CD14-positive monocyte (primary cell): ENCODE measurements at regions not wholly inside any gene's neighbourhood (a gene's known extent, or its start where the extent isn't known, plus 50 kb on each side); places are given as distances from the start of the nearest gene placed in this dataset.

Source experiments
- DNase-seq, 3 donors: peaks; one replicate each; pipeline ENCODE4 v3.0.0-alpha.2; 2011 to 2022
- H2AFZ ChIP-seq: 2 replicates; pipeline ENCODE4 v1.6.0; 2012; ENCODE audit warnings: mild to moderate bottlenecking, low read depth, low read length, inconsistent platforms; ENCODE audit not compliant: insufficient read depth, poor library complexity, severe bottlenecking
- H3K27ac ChIP-seq, 2 donors: 1 replicate in 1 of 2; 2 replicates in 1 of 2; pipeline ENCODE4 v1.5.1; 2012 to 2013; ENCODE audit warnings: low read length in 2 of 2, control low read depth in 1 of 2, inconsistent platforms in 1 of 2, low read depth in 1 of 2, mild to moderate bottlenecking in 1 of 2
- H3K27me3 ChIP-seq, 2 donors: one replicate each; pipeline versions ENCODE4 v1.6.0 to v1.6.1; 2011 to 2013; ENCODE audit warnings: low read length in 2 of 2; ENCODE audit not compliant: control insufficient read depth in 2 of 2, insufficient read depth in 2 of 2
- H3K36me3 ChIP-seq, 2 donors: replicated peaks in 1 of 2; 1 replicate in 1 of 2; 2 replicates in 1 of 2; pipeline versions ENCODE4 v1.5.1 to v1.6.1; 2012 to 2013; ENCODE audit warnings: low read length in 2 of 2, control low read depth in 1 of 2, inconsistent platforms in 1 of 2, mild to moderate bottlenecking in 1 of 2; ENCODE audit not compliant: insufficient read depth in 2 of 2, control insufficient read depth in 1 of 2
- H3K4me1 ChIP-seq, 2 donors: 1 replicate in 1 of 2; 2 replicates in 1 of 2; pipeline versions ENCODE4 v1.5.1 to v1.6.1; 2012 to 2013; ENCODE audit warnings: low read length in 2 of 2, control low read depth in 1 of 2, inconsistent platforms in 1 of 2, mild to moderate bottlenecking in 1 of 2, moderate library complexity in 1 of 2; ENCODE audit not compliant: insufficient read depth in 2 of 2, control insufficient read depth in 1 of 2
- H3K4me2 ChIP-seq: replicated peaks from 2 replicates; pipeline ENCODE3; 2012; ENCODE audit warnings: low read length, moderate library complexity, mild to moderate bottlenecking; ENCODE audit not compliant: poor library complexity, severe bottlenecking; ENCODE audit errors: extremely low read depth
- H3K4me3 ChIP-seq, 3 experiments: fragments of 200-600 bp in 1 of 3; sonication (generic) in 1 of 3; replicated peaks in 1 of 3; 1 replicate in 2 of 3; 2 replicates in 1 of 3; pipeline ENCODE4 v1.5.1; 2011 to 2013; ENCODE audit warnings: low read length in 3 of 3, mild to moderate bottlenecking in 3 of 3, control low read depth in 2 of 3, low read depth in 2 of 3, inconsistent platforms in 1 of 3, moderate library complexity in 1 of 3
- H3K79me2 ChIP-seq: 2 replicates; pipeline ENCODE4 v1.6.0; 2012; ENCODE audit warnings: mild to moderate bottlenecking, control low read depth, inconsistent platforms, low read length, moderate library complexity; ENCODE audit not compliant: insufficient read depth
- H3K9ac ChIP-seq: 2 replicates; pipeline ENCODE4 v1.6.0; 2017; ENCODE audit warnings: low read length, mild to moderate bottlenecking; ENCODE audit not compliant: insufficient read depth, poor library complexity, severe bottlenecking
- H3K9me3 ChIP-seq, 2 donors: replicated peaks in 1 of 2; 1 replicate in 1 of 2; 2 replicates in 1 of 2; pipeline versions ENCODE4 v1.5.1 to v1.6.1; 2012 to 2013; ENCODE audit warnings: low read length in 2 of 2, control low read depth in 1 of 2; ENCODE audit not compliant: control insufficient read depth in 1 of 2, insufficient read depth in 1 of 2
- H4K20me1 ChIP-seq: 2 replicates; pipeline ENCODE4 v1.6.0; 2012; ENCODE audit warnings: mild to moderate bottlenecking, low read length, control low read depth, moderate library complexity; ENCODE audit not compliant: insufficient read depth
- H3K27ac Mint-ChIP-seq, 7 donors: one replicate each; pipeline ENCODE4 v1.8.0; 2020; ENCODE audit warnings: mild to moderate bottlenecking in 7 of 7, mixed read lengths in 7 of 7, moderate library complexity in 6 of 7, inconsistent platforms in 2 of 7
- H3K27me3 Mint-ChIP-seq, 3 donors: one replicate each; pipeline ENCODE4 v1.8.0; 2021 to 2022; ENCODE audit warnings: low read depth in 3 of 3, mild to moderate bottlenecking in 3 of 3, mixed read lengths in 3 of 3, moderate library complexity in 3 of 3, inconsistent platforms in 1 of 3
- H3K36me3 Mint-ChIP-seq, 2 donors: one replicate each; pipeline ENCODE4 v1.8.0; 2020; ENCODE audit warnings: mixed read lengths in 2 of 2, inconsistent platforms in 1 of 2, mild to moderate bottlenecking in 1 of 2
- H3K4me1 Mint-ChIP-seq: one replicate; pipeline ENCODE4 v1.8.0; 2020; ENCODE audit warnings: mild to moderate bottlenecking, mixed read lengths
- H3K4me3 Mint-ChIP-seq, 2 donors: one replicate each; pipeline ENCODE4 v1.8.0; 2020; ENCODE audit warnings: mild to moderate bottlenecking in 2 of 2, mixed read lengths in 2 of 2, moderate library complexity in 1 of 2
- H3K9me3 Mint-ChIP-seq, 7 donors: one replicate each; pipeline ENCODE4 v1.8.0; 2020 to 2022; ENCODE audit warnings: mixed read lengths in 7 of 7, mild to moderate bottlenecking in 6 of 7, moderate library complexity in 6 of 7, inconsistent platforms in 2 of 7
- WGBS: methylation state at CpG from one replicate; pipeline ENCODE4 v1.1.5; 2013; ENCODE audit warnings: missing lambda C conversion rate; ENCODE audit not compliant: insufficient coverage; 5-methylcytosine and 5-hydroxymethylcytosine counted together
- intact Hi-C, 2 donors: fragments of 100-400 bp; cut with micrococcal nuclease; formaldehyde crosslinking; loops; one replicate each; pipeline versions ENCODE4 v1.15.0 to v1.15.1; 2023
- TF ChIP-seq, protein P1 (sequence below): fragments of 200-600 bp; IDR thresholded peaks from one replicate; pipeline ENCODE4 v1.8.0; 2022; ENCODE audit warnings: antibody characterized with exemption, mild to moderate bottlenecking

- Mint-ChIP-seq H3K27ac (no peak overlapping the region), H3K36me3 (no peaks in the 10 kb centered on the region), H3K4me3 (no peak overlapping the region), H3K4me1 (peaks cover 37% of the 10 kb centered on the region), H3K27me3 (peaks cover 0 to 1% (median 0%) of the 10 kb centered on the region in 3 donors), H3K9me3 (peaks cover 0 to 5% (median 1%) of the 10 kb centered on the region in 7 donors)
- Histone ChIP-seq H3K9me3 (peaks cover 0 to 2% of the 10 kb centered on the region in 2 donors), H3K36me3 (no peaks in the 10 kb centered on the region), H3K79me2 (no peaks in the 10 kb centered on the region), H4K20me1 (no peaks in the 10 kb centered on the region), H3K4me1 (peaks cover 29 to 35% of the 10 kb centered on the region in 2 donors), H3K27ac (no peak overlapping the region), H3K4me3 (no peak overlapping the region), H3K9ac (no peak overlapping the region), H3K27me3 (no peaks in the 10 kb centered on the region), H3K4me2 (no peak overlapping the region), H2AFZ (peak overlapping the region; percentile 6)
- DNase-seq = no peak
- TF ChIP-seq, protein P1, sequence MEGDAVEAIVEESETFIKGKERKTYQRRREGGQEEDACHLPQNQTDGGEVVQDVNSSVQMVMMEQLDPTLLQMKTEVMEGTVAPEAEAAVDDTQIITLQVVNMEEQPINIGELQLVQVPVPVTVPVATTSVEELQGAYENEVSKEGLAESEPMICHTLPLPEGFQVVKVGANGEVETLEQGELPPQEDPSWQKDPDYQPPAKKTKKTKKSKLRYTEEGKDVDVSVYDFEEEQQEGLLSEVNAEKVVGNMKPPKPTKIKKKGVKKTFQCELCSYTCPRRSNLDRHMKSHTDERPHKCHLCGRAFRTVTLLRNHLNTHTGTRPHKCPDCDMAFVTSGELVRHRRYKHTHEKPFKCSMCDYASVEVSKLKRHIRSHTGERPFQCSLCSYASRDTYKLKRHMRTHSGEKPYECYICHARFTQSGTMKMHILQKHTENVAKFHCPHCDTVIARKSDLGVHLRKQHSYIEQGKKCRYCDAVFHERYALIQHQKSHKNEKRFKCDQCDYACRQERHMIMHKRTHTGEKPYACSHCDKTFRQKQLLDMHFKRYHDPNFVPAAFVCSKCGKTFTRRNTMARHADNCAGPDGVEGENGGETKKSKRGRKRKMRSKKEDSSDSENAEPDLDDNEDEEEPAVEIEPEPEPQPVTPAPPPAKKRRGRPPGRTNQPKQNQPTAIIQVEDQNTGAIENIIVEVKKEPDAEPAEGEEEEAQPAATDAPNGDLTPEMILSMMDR = no peak
- intact Hi-C loops = loop anchor here (5.0 to 10.0 kb wide), 3 partner anchors 178 to 495 kb away; no protein-coding TSS in a partner anchor
- no CpG with 5 or more reads among the region's 3 CpGs for WGBS
Observed at GRCh38 chr13:33722216-33722915, 95.6 kb upstream of the RFC3 start.

DNA sequence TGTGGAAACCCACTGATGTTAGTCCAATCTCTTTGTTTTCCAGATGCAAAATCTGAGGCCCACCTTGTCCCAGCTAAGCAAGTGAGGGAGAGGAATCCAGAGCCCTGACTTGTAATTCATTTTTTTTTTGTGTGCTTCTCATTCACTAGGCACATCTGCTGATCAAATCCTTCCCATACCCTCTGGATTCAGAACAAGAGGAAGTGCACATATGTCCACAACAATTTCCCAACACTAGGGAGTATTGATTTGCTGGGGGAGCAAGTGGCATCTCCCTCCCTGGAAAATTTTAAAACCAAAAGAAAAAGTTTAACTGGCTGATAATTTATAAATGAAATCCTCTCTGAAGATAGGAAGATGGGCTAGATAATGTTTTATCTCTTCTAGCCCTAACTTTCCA, 94.6 kb upstream of the RFC3 start:
- peaks cover 0 to 3% (median 0%) of the 10 kb centered on the region in 7 donors for H3K9me3 Mint-ChIP-seq
- Histone ChIP-seq H3K27me3 (no peaks in the 10 kb centered on the region), H3K9me3 (no peaks in the 10 kb centered on the region), H2AFZ (peak overlapping the region; percentile 33), H3K79me2 (no peaks in the 10 kb centered on the region), H3K36me3 (no peaks in the 10 kb centered on the region), H3K4me3 (no peak overlapping the region), H3K27ac (no peak overlapping the region), H3K4me2 (peak overlapping the region; percentile 2), H3K4me1 (peaks cover 36 to 39% of the 10 kb centered on the region in 2 donors), H4K20me1 (no peaks in the 10 kb centered on the region), H3K9ac (no peak overlapping the region)
- TF ChIP-seq, protein P1 = no peak
- peaks cover 0 to 1% (median 0%) of the 10 kb centered on the region in 3 donors for H3K27me3 Mint-ChIP-seq
- no peak for DNase-seq
- peak overlapping the region in 4 of 7 donors; percentile 3 to 77 (median 48) for H3K27ac Mint-ChIP-seq
- H3K36me3 Mint-ChIP-seq = no peaks in the 10 kb centered on the region
- no peak overlapping the region for H3K4me3 Mint-ChIP-seq
- intact Hi-C loops = loop anchor here (5.0 to 10.0 kb wide), 3 partner anchors 179 to 496 kb away; no protein-coding TSS in a partner anchor
- H3K4me1 Mint-ChIP-seq = peaks cover 42% of the 10 kb centered on the region
